GM19395 (cell line): ENCODE measurements at regions not wholly inside any gene's neighbourhood (a gene's known extent, or its start where the extent isn't known, plus 50 kb on each side); places are given as distances from the start of the nearest gene placed in this dataset.

Experiments used
- ATAC-seq: cut with Tn5 transposase; IDR thresholded peaks from one replicate; pipeline ENCODE4 v1.9.1; 2021; ENCODE audit warnings: mild to moderate bottlenecking, moderate library complexity; ENCODE audit not compliant: unreplicated experiment

- no peak for ATAC-seq
Measured at GRCh38 chrX:147828719-147829118, 83.0 kb upstream of the FMR1 start.

DNA sequence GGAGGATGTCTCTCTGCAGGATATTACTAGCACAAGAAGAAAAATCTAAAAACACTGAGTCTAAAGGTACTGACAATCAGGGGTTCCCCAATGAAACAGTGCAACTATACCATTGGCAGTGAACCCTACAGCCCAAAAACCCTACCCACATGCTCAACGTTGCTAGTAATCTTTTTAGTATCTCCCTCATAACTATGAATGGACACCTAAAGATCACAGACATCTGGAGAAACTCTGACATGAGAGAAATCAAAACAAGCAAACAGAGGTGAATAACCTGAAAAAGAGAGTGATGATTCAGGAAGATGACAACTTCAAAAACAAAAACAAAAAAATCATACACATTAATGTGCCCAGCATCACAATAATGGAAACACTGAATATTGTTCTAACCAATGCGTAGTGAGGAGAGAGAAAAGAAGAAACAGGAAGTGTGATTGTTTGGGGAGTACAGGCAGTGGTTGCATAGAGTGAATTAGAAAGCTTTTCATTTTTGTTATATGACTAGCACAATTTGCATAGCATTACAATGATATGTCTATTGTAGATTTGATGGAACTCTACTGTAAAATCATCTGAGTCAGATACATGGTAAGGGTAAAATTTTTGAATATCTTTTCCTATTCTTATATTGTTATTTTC lies 78.9 kb upstream of the FMR1 start:
- peak; percentile 87 for ATAC-seq

DNA sequence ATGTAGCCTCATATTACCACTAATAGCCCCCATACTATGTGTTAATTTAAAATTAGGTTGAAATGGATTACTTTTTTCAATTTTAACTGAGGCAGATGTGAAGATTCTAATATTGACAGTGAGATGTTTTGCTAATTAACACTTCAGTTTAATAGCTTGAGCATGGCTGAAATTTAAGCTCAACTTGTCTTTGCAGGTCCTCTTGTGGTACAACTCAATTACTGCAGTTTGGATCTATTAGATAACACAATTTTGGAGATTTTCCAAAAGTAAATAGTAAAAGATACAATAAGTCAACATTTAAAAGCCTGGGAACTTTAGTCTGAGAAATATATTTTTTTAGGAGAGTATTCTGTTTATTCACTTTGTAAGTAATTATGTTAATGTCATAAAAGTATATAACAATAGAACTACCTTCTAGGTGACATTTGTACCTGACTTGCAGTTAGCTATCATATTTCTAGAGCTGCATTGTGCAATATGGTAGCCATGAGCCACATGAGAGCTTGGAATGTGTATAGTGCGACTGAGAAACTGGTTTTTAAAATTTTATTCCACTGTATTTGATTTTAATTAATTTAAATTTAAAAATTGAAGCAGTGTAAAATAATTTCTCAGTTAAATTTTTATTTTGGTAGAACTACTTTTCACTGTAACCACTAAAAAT lies 73.1 kb upstream of the FMR1 start:
- ATAC-seq, result no peak

GRCh38 chrX:147846676-147847075 lies 65.0 kb upstream of the FMR1 start:
- no peak for ATAC-seq

GRCh38 chrX:147847999-147848398 lies 63.7 kb upstream of the FMR1 start:
- ATAC-seq, result no peak

DNA sequence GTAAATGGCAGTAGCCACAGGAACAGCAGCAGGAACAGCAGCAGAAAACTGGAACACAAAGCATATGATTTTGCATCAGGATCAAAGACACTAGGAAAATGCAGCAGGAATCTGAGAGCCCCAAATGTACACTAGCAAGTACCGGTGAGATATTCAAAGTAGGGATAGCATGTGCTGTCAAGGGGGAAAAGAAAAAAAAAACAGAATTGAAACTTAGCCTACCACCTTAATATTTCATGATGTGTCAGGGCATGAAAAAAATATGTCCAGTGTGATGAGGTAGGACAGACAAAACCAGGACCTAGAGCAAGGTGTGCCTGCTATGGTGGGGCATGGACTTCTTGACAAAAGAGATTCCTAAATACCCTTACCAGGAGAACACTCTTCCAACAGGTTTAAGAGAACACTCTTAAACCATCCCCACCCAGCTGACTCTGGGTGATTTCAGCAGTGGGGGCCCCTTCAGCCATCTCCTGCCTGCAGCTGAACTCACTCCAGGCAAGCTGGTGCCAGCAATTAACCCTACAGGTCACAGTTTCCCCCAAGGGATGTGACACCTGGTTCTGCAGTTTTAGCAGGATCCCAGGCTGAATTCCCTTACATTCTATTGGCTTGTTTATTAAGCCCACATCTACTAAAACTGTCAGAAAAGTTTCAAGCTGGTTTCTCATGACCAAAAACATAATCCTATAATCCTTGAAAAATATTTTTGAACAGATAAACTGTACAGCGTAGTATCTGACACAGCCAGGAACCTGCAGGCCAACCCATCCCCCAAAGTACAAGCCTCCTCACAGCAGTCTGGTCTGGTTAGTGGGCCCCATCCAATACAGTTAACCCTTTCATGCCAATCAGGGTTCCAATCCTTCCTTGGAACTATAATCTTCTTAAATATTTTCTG lies 62.9 kb upstream of the FMR1 start:
- no peak for ATAC-seq

DNA sequence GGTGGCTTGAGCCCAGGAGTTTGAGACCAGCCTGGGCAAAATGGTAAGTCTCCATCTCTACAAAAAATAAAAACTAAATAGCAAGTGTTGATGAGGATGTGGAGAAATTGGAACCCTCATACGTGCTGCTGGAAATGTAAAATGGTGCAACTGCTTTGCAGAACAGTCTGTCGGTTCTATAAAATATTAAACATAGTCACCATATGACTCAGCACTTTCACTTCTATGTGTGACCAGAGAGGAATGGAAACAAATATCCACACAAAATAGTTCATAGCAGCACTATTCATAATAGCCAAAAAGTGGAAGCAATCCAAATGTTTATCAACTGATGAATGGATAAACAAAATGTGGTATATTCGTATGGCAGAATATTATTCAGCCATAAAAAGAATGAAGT lies 60.8 kb upstream of the FMR1 start:
- no peak for ATAC-seq

GRCh38 chrX:147853701-147854100 lies 58.0 kb upstream of the FMR1 start:
- ATAC-seq, result no peak

DNA sequence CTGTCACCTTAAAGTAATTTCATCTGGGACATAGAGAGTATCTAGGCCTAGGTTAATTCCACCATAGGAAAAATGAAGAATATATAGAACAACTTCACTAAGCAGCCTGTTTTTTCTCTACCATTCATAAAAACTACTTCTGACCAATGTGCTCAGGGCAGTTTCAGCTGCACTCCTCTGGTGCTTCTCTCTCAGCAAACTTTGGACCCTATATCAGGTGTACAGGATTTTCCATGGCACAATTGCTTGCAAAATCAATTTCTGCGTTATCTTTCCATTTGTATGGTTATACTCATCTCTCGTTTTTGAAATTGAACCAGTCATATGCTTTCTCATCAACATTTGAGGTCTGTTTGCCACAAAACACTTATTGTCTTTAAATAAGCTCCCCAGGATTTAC lies 52.1 kb upstream of the FMR1 start:
- ATAC-seq, result no peak
